ENCODE measurements at regions not wholly inside any gene's neighbourhood (a gene's known extent, or its start where the extent isn't known, plus 50 kb on each side); places are given as distances from the start of the nearest gene placed in this dataset.

DNA sequence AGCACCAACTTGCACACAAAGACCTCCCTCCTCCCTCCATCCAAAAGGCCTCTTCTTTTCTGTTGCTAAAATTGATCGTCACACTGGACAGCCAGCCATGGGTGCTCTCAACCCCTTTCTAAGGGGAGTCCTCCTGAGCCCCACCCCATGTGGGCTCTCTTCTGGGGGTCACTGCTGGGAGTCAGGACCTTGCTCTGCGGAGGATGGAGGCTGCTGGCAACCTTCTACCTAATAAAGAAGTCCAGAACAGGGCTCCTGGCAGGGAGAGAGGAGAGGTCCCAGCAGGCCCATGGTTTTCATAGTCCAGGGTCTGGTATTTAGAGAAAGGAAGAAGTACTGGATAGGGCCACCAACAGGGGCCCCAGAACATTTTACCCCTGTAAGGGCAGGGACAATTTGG, 67.6 kb upstream of the OTOS start:
- Mint-ChIP-seq H3K27me3 (ENCODE audit: insufficient read depth, low read depth) (peaks cover 3% of the 10 kb centered on the region), H3K36me3 (no peaks in the 10 kb centered on the region), H3K4me1 (peaks cover 27% of the 10 kb centered on the region), H3K9me3 (peaks cover 7% of the 10 kb centered on the region), H3K4me3 (no peak overlapping the region), H3K27ac (no peak overlapping the region)
- H3K4me2 ChIP-seq = no peak overlapping the region
- H3K4me1 ChIP-seq = peaks cover 23% of the 10 kb centered on the region
- no peak overlapping the region for H3K4me3 ChIP-seq
- no peaks in the 10 kb centered on the region for H3K27me3 ChIP-seq
- H3K9me3 ChIP-seq (ENCODE audit: low read depth) = peaks cover 5% of the 10 kb centered on the region
- DNase-seq (ENCODE audit: low spot score) = no peak
- H3K79me2 ChIP-seq (ENCODE audit: low read depth) = no peaks in the 10 kb centered on the region
- H3K9ac ChIP-seq = no peak overlapping the region
- H3K36me3 ChIP-seq = peaks cover 4% of the 10 kb centered on the region
- no peak overlapping the region for H2AFZ ChIP-seq (replicated peaks)
- peaks cover 17% of the 10 kb centered on the region for H3F3A ChIP-seq (ENCODE audit: low read depth)
- H3K27ac ChIP-seq = no peak overlapping the region
- H4K20me1 ChIP-seq (ENCODE audit: low read depth) = no peaks in the 10 kb centered on the region
- TF ChIP-seq EZH2 (IDR thresholded peaks at IDR 0.05) (no peak), EZH2phosphoT487 (IDR thresholded peaks at IDR 0.05) (no peak)
- TF ChIP-seq, protein P1, sequence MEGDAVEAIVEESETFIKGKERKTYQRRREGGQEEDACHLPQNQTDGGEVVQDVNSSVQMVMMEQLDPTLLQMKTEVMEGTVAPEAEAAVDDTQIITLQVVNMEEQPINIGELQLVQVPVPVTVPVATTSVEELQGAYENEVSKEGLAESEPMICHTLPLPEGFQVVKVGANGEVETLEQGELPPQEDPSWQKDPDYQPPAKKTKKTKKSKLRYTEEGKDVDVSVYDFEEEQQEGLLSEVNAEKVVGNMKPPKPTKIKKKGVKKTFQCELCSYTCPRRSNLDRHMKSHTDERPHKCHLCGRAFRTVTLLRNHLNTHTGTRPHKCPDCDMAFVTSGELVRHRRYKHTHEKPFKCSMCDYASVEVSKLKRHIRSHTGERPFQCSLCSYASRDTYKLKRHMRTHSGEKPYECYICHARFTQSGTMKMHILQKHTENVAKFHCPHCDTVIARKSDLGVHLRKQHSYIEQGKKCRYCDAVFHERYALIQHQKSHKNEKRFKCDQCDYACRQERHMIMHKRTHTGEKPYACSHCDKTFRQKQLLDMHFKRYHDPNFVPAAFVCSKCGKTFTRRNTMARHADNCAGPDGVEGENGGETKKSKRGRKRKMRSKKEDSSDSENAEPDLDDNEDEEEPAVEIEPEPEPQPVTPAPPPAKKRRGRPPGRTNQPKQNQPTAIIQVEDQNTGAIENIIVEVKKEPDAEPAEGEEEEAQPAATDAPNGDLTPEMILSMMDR (IDR thresholded peaks at IDR 0.05) = no peak

DNA sequence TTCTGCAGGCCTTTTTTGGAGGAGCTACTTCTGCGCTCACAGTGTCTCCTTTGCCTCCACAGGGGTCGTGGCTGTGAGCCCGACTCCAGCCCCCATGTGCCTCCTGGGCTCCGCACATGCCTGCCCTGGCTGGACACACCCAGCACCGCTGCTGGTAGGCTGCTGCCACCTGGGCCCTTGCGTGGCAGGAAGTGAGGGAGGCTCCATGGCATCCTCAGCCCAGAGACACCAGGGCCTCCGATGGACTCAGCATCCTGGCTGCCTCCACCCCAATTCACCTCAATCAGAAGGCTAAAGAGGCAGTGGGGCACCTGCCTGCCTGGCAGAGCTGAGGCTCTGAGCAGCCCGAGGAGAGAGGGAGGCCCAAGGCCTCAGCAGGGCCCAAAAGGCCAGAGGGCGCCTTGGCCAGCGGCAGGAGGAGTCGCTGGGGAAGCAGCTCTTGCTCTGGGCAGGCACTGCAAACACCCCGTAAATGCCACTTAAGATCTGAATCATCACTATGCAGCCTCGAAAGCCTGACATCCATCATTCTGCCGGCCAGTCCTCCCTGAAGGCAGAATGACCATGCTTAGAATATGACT, 68.3 kb upstream of the OTOS start:
- H3K27ac Mint-ChIP-seq = no peak overlapping the region
- peaks cover 24% of the 10 kb centered on the region for H3K4me1 Mint-ChIP-seq

DNA sequence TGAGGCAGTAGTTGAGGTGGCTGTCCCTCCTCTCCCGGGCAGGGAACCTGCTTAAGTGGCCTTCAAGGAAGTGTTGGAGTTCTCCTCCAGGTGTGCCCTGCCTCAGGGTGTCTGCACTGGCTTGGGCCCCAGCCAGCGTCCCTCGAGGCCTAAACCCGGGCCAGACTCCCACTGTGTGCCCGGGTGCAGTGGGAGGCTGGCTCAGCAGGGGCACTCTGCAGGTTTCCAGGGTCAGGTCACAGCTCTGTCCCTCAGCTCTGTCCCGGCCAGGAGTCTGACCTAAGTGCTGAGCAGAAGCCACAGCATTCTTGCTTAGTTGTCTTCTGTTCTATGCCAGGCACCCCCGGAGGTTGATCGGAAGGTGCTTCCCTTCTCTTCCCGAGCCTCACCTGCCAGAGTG, 69.0 kb upstream of the OTOS start:
- H3F3A ChIP-seq (ENCODE audit: low read depth) = peaks cover 17% of the 10 kb centered on the region
- no peak overlapping the region for H2AFZ ChIP-seq (replicated peaks)
- no peak for DNase-seq (ENCODE audit: low spot score)
- peaks cover 15% of the 10 kb centered on the region for H3K4me1 ChIP-seq
- H3K27ac ChIP-seq = no peak overlapping the region
- Mint-ChIP-seq H3K27ac (no peak overlapping the region), H3K36me3 (no peaks in the 10 kb centered on the region), H3K4me3 (no peak overlapping the region), H3K27me3 (ENCODE audit: insufficient read depth, low read depth) (peaks cover 4% of the 10 kb centered on the region), H3K4me1 (peaks cover 28% of the 10 kb centered on the region), H3K9me3 (peaks cover 7% of the 10 kb centered on the region)
- TF ChIP-seq, protein P1 (IDR thresholded peaks at IDR 0.05) = no peak
- TF ChIP-seq EZH2phosphoT487 (IDR thresholded peaks at IDR 0.05) (no peak), EZH2 (IDR thresholded peaks at IDR 0.05) (no peak)
- H4K20me1 ChIP-seq (ENCODE audit: low read depth) = no peaks in the 10 kb centered on the region
- H3K4me3 ChIP-seq = no peak overlapping the region
- H3K9ac ChIP-seq = no peak overlapping the region
- H3K79me2 ChIP-seq (ENCODE audit: low read depth) = no peaks in the 10 kb centered on the region
- H3K36me3 ChIP-seq = peaks cover 4% of the 10 kb centered on the region
- no peaks in the 10 kb centered on the region for H3K27me3 ChIP-seq
- no peak overlapping the region for H3K4me2 ChIP-seq
- H3K9me3 ChIP-seq (ENCODE audit: low read depth) = peaks cover 5% of the 10 kb centered on the region

More for the DNA sequence above, 68.3 kb upstream of the OTOS start:
- no peaks in the 10 kb centered on the region for H3K36me3 Mint-ChIP-seq
- Histone ChIP-seq H3K4me2 (no peak overlapping the region), H3K27ac (no peak overlapping the region), H4K20me1 (ENCODE audit: low read depth) (no peaks in the 10 kb centered on the region), H2AFZ (replicated peaks) (no peak overlapping the region), H3K36me3 (peaks cover 4% of the 10 kb centered on the region), H3K9ac (no peak overlapping the region), H3K27me3 (no peaks in the 10 kb centered on the region), H3F3A (ENCODE audit: low read depth) (peaks cover 17% of the 10 kb centered on the region), H3K79me2 (ENCODE audit: low read depth) (no peaks in the 10 kb centered on the region), H3K9me3 (ENCODE audit: low read depth) (peaks cover 5% of the 10 kb centered on the region), H3K4me1 (peaks cover 17% of the 10 kb centered on the region), H3K4me3 (no peak overlapping the region)
- DNase-seq (ENCODE audit: low spot score) = no peak
- peaks cover 7% of the 10 kb centered on the region for H3K9me3 Mint-ChIP-seq
- H3K27me3 Mint-ChIP-seq (ENCODE audit: insufficient read depth, low read depth) = peaks cover 3% of the 10 kb centered on the region
- no peak overlapping the region for H3K4me3 Mint-ChIP-seq
- TF ChIP-seq, protein P1 (IDR thresholded peaks at IDR 0.05) = no peak
- TF ChIP-seq EZH2 (IDR thresholded peaks at IDR 0.05) (no peak), EZH2phosphoT487 (IDR thresholded peaks at IDR 0.05) (no peak)
